ENCODE measurements at regions not wholly inside any gene's neighbourhood (a gene's known extent, or its start where the extent isn't known, plus 50 kb on each side); places are given as distances from the start of the nearest gene placed in this dataset.

- TF ChIP-seq CTCF (conservative IDR thresholded peaks at IDR 0.05; ENCODE audit: low read length) (no peak), EZH2phosphoT487 (IDR thresholded peaks at IDR 0.05; ENCODE audit: borderline replicate concordance) (no peak)
- Histone ChIP-seq H3K4me3 (ENCODE audit: low read length, poor library complexity, severe bottlenecking) (no peak overlapping the region), H3K36me3 (ENCODE audit: insufficient read depth, low read length) (no peaks in the 10 kb centered on the region), H3K9me3 (ENCODE audit: insufficient read depth, low read depth, low read length) (no peaks in the 10 kb centered on the region), H3K9ac (ENCODE audit: low read depth, low read length, poor library complexity, severe bottlenecking) (no peak overlapping the region), H2AFZ (ENCODE audit: low read length) (no peak overlapping the region), H3K79me2 (ENCODE audit: insufficient read depth, low read length) (no peaks in the 10 kb centered on the region), H3K4me1 (ENCODE audit: insufficient read depth, low read length, poor library complexity, severe bottlenecking) (no peaks in the 10 kb centered on the region), H3K27me3 (ENCODE audit: insufficient read depth, low read length, poor library complexity, severe bottlenecking) (no peaks in the 10 kb centered on the region), H4K20me1 (ENCODE audit: insufficient read depth, low read length, poor library complexity, severe bottlenecking) (no peaks in the 10 kb centered on the region), H3K4me2 (ENCODE audit: low read depth, low read length, poor library complexity, severe bottlenecking) (no peak overlapping the region), H3F3A (ENCODE audit: low read depth) (no peaks in the 10 kb centered on the region), H3K9me2 (replicated peaks; ENCODE audit: low read depth, low read length) (no peaks in the 10 kb centered on the region)
Measured at GRCh38 chr1:195569934-195570333, 1038.3 kb downstream of the KCNT2 start.

GRCh38 chr1:195568389-195568788 is 1039.9 kb downstream of the KCNT2 start:
- no peak overlapping the region for H3K9ac ChIP-seq (ENCODE audit: low read depth, low read length, poor library complexity, severe bottlenecking)
- H3K36me3 ChIP-seq (ENCODE audit: insufficient read depth, low read length) = no peaks in the 10 kb centered on the region
- no peak overlapping the region for H3K4me3 ChIP-seq (ENCODE audit: low read length, poor library complexity, severe bottlenecking)
- H3K9me3 ChIP-seq (ENCODE audit: insufficient read depth, low read depth, low read length) = no peaks in the 10 kb centered on the region
- no peaks in the 10 kb centered on the region for H3K79me2 ChIP-seq (ENCODE audit: insufficient read depth, low read length)
- no peak for TF ChIP-seq EZH2phosphoT487 (IDR thresholded peaks at IDR 0.05; ENCODE audit: borderline replicate concordance)
- TF ChIP-seq CTCF (conservative IDR thresholded peaks at IDR 0.05; ENCODE audit: low read length) = no peak
- H3F3A ChIP-seq (ENCODE audit: low read depth) = no peaks in the 10 kb centered on the region
- no peaks in the 10 kb centered on the region for H3K9me2 ChIP-seq (replicated peaks; ENCODE audit: low read depth, low read length)
- H3K4me2 ChIP-seq (ENCODE audit: low read depth, low read length, poor library complexity, severe bottlenecking) = no peak overlapping the region
- H3K4me1 ChIP-seq (ENCODE audit: insufficient read depth, low read length, poor library complexity, severe bottlenecking) = no peaks in the 10 kb centered on the region
- H2AFZ ChIP-seq (ENCODE audit: low read length) = no peak overlapping the region
- H3K27me3 ChIP-seq (ENCODE audit: insufficient read depth, low read length, poor library complexity, severe bottlenecking) = no peaks in the 10 kb centered on the region
- no peaks in the 10 kb centered on the region for H4K20me1 ChIP-seq (ENCODE audit: insufficient read depth, low read length, poor library complexity, severe bottlenecking)

GRCh38 chr1:195562074-195562473 is 1046.2 kb downstream of the KCNT2 start:
- Histone ChIP-seq H3K36me3 (ENCODE audit: insufficient read depth, low read length) (no peaks in the 10 kb centered on the region), H3F3A (ENCODE audit: low read depth) (no peaks in the 10 kb centered on the region), H3K79me2 (ENCODE audit: insufficient read depth, low read length) (no peaks in the 10 kb centered on the region), H3K27me3 (ENCODE audit: insufficient read depth, low read length, poor library complexity, severe bottlenecking) (no peaks in the 10 kb centered on the region), H4K20me1 (ENCODE audit: insufficient read depth, low read length, poor library complexity, severe bottlenecking) (no peaks in the 10 kb centered on the region), H3K4me1 (ENCODE audit: insufficient read depth, low read length, poor library complexity, severe bottlenecking) (no peaks in the 10 kb centered on the region), H3K9me2 (replicated peaks; ENCODE audit: low read depth, low read length) (no peaks in the 10 kb centered on the region), H2AFZ (ENCODE audit: low read length) (no peak overlapping the region), H3K4me3 (ENCODE audit: low read length, poor library complexity, severe bottlenecking) (no peak overlapping the region), H3K9me3 (ENCODE audit: insufficient read depth, low read depth, low read length) (no peaks in the 10 kb centered on the region), H3K4me2 (ENCODE audit: low read depth, low read length, poor library complexity, severe bottlenecking) (no peak overlapping the region), H3K9ac (ENCODE audit: low read depth, low read length, poor library complexity, severe bottlenecking) (no peak overlapping the region)
- TF ChIP-seq CTCF (conservative IDR thresholded peaks at IDR 0.05; ENCODE audit: low read length) (no peak), EZH2phosphoT487 (IDR thresholded peaks at IDR 0.05; ENCODE audit: borderline replicate concordance) (no peak)

Measured in Loucy (cell line).